GM21576 (cell line): ENCODE measurements at regions not wholly inside any gene's neighbourhood (a gene's known extent, or its start where the extent isn't known, plus 50 kb on each side); places are given as distances from the start of the nearest gene placed in this dataset.

Experiments used
- ATAC-seq: cut with Tn5 transposase; IDR thresholded peaks from one replicate; pipeline ENCODE4 v1.9.1; 2021; ENCODE audit warnings: mild to moderate bottlenecking, moderate library complexity; ENCODE audit not compliant: unreplicated experiment

DNA sequence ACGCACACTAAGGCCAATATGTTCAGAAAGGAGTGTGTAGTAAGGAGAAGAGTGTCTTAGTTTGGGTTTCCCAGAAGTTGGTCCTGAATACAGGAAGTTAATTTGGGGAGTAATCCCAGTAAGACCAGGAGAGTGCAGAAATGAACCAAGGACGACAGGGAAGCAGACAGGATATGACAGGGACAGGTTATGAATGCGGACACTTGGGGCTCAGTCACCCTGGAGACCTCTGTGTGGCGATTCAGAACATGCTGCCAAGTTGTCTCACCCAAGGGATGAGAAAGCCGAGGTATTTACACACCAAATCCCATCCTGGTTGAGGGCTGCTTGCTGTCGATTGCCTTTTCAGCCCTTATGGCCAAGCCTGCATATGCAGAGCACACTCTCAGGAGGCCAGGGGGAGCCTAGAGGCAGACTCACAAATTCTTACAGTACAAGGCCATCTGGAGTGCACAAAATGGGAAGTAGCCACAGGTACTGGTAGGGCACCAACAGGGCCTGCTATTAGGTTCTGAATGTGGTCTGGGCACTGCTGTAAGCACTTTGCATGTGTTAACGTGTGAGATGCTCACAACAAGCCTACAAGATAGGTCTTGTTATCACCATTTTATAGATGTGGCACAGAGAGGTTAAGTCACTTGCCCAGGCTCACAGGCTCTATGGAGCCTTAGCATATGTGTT is 233.1 kb upstream of the ANKRD55 start:
- no peak for ATAC-seq

DNA sequence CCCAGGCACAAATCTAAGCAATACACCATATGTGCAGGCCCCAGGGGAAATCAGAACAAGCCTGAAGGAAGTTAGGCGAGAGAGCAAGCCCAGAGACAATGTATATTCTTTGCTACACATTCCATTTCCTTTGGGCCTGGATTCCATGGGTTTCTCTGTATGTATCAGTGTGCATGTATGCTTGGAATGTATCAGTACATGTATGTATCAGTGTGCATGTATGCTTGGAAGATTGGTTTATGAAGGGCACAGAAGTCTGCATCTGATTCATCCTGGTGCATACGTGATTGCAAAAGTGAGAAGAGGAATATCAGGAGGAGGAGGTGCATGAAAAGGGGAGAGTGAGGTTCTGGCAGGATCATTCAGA is 232.6 kb upstream of the ANKRD55 start:
- no peak for ATAC-seq

DNA sequence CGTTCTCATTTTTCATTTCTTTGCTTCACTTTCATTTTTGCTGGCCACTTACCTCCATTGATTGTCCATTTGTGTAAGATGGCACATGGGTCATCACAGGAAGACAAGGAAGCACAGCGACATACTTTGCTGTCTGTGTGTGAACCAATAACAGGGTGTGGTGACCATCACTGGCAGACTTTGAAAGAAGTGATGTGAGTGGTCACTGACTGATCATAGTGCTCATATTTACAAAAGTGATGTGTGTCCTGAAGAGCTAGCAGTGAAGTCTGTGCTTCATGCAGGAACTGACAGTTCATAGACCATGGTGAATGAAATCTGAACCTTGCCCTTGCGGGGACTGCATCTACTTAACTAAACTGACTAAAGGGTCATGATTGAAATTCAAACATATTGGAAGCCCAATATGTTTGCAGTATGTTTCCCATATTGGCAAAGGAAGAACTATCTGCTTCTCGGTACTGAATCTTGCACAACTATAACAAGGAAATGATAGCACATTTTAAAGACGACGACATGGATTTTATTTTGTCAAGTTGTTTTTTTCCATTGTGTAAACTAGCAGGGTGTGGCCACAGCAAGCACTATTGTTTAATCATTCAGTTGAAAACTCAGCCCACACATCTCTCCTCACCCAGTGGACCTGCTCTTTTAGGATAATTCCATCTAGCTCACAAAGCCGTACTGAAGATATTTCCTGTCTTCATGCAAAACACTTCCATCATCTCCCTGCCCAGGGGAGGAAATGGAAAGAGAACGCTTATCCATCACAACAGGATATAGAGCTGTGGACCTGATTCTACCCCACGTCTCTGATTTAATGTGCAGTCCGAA is 232.0 kb upstream of the ANKRD55 start:
- no peak for ATAC-seq

DNA sequence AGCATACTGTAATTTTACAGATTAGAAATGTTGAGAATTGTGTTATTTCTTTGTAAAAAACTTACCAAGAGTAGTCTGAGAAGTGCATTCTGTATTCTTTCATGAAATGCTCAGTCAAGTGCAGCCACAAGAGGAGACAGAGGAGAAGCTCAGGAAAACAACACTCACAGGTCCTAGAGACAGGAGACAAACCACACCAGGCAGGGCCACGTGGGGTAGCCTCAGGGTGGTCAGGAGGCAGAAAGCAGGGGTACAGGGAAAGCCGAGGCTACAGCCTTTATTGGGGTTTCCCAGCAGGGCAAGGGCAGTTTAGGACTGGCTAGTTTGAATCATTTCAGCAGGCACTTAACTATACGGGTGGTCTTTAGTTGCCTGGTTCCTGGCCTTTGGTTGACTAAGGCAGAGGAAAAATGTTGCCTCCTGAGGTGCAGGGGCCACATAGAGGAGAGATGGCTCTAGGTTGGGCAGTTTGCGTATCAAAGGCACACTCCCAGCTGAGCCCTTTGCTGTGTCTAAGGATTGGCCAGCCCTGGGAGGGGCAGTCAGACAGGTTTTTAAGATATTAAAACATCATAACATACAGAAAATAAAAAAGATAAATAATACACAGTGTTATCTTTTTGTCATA is 230.9 kb upstream of the ANKRD55 start:
- ATAC-seq, result no peak

DNA sequence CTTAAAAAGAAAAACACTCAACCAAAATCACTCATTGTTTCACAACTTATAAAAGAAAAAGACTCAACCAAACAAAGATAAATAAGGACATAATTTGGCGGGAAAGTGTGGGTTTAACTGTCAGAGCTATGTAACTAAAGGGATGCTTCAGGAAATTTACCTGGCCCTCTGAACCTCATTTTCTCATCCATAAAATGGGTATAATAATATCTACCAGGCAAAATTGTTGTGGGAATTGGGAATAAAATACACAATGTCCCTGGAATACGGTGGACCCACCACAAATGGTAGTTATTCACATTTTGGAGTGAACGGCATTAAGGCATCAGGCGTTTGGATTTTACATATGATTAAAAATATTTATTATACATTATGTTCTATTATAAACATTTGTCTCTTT is 228.5 kb upstream of the ANKRD55 start:
- ATAC-seq, result no peak

DNA sequence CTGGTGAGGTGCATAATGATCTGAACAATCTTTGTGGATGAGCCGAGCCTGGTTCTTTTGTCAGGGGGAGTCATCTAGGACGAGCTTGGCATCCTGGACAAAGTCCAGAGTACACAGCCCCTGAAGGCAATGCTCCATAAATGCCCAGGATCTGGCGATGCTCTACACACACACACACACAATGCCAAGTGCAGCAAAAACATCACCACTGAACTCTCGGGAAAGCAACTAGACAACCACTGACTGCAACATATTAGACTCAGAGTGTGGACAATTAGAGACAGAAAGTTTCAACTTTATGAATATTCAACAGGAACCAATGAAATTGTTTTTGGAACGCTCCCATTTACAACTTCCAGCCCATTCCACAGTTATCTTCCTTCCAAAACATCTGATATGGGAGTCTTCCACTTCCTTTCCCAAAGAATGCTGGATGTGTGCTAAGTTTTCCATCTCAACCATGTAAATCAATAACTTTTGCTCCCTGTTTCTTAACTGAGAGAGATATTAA is 227.6 kb upstream of the ANKRD55 start:
- ATAC-seq, result no peak

DNA sequence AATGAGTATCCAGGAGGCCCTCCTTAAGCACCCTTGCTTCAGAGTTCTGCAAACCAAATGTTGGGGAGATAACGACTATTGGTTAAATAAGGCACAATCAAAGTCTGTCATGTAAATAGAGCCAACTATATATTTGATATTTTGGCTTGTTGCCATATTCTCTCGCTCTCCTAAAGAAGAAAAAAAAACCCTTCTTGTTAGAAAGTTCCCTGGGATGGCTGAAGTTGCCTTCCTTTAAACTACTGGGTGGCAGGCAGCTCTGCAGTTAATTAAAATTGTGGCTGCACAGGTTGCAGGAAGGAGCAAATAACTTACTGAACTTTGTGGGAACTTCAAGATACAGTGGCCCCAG is 227.0 kb upstream of the ANKRD55 start:
- ATAC-seq, result no peak

DNA sequence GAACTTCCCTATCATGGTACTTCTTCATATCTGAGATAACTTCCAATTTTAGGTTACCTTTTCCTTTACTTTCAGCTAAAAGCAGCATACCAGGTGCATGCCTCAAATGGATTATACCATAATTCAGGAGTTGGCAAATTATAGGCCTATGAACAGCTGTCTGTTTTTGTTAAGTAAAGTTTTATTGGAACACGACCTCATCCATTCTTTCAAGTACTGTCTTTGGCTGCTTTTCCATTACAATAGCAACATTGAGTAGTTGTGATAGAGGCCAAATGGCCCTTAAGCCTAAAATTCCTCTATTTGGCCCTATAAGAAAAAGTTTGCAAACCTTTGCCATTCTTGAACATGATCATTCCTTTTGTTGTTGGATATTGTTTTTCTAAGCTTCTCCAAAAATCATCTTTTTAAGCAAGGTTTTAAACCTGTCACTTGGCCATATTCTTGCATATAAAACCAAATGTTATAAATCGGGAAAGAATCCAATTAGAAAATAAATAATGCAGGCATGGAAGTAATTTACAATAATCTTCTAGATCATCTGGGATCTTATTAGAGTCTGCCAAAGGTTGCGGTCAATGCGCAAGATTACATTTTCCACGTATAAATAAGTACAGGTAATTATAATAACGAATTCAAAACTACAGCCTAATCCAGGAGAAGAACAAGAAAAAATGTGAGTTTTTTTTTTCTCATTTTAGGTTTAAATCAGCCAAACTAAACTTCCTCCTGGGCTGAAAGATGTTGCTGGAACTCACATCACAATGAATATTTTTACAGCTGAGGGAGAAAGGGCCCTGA is 226.5 kb upstream of the ANKRD55 start:
- ATAC-seq, result no peak

DNA sequence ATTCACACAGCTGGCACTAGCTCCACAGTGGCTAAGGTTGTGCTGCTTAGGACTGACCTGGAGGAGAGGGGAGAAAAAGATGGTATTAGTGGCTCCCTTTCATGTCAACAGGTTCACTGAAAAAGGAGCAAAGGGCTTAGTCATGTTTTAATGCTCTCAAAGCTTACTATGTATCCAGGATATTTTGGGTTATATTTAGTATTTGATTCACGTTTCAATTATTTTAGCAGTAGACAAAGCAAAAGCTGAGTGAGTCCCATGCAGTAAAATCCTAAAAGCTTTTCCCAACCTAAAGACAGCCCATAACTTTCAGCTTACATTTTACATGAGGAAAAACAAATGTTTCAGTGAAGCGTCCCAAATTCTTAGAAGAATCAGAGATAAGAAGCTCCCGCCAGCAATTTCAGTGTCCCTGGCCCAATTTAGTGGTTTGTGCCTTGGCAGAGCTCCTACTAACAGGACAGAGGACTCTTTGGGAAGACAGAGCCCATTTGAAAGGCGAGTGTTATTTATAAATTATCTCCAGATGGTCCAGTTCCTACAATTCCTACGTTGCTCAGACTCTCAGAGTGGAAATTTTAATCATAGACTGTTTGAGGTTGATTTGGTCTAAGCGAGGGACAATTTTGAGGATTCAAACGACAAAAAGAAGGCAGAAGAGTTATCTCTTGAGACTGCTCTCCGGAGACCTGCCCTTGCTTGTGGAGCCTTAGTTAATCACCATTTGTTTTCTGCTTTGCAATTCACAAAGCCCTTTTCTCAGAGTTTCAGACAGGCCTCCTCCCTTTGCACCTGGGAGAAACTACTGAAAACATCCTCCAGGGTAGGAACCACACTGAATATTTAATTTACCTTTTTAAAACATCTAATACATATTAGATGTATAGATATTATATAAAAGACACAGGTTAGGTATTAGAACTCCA is 225.0 kb upstream of the ANKRD55 start:
- ATAC-seq, result no peak

DNA sequence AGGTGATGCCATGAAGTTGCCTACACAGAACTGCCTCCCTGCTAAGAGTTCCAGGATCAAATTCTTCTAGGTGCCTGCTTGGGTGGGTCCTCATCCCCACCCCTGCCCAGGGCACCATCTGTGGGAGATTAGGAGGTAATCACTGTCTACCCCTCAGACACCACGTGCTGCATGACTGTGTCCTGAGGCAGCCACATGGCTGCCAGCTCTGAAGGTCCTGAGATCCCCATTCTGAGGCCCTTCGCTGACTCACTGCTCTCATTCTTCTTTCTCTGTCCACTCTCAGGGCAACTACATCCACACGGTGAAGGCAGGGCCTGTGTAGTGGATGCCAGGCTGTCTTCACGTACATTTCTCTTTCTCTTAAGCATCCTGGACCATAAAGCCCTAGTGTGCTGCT is 222.9 kb upstream of the ANKRD55 start:
- no peak for ATAC-seq

DNA sequence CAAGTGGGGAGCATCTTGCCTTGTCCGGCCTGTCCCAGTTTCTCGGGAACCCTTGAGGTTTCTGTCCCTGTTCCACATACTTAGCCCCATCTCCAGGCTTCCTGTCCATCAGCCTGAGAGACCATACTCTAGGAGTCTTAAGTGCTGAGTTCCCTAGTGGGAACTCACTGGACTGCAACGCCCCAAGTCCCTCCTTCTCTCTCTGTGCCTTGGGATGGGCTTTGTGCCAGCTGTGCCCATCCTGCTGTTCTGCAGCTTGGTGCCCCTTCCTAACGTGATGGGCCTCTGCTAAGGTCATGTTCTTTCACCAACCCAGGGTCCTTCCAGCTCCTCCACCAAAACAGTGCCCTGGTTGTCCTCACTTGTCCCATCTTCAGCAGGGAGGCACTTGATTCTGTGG is 222.3 kb upstream of the ANKRD55 start:
- ATAC-seq, result no peak

DNA sequence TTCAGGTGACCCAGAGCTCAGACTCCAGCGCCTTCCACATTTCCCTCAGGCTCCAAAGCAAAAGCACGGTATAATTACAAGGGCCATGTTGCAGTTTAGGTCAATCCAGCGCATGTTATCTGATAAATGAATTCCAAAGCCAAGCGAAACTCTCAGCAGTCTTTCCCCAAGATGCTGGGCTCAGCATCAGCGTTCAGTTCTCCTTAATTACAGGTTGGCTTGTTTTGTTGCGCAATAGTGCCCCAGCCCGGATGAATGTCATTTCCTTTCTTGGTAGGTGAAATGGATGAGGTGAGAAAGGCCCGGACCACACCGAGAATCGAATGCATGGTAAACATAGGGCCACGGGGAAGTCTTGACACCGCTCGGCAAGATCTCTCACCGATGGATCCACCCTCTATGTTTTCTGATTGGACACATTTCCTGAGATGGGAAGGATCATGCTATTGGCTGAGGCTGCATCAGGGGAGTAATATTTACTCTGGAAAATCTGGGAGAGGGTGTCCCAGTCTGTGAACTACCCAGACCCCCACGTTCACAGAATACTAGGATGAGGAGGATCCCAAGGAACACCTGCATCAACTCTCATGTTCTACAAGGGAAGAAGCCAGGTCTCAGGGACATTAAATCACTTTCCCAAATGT is 221.2 kb upstream of the ANKRD55 start:
- no peak for ATAC-seq

DNA sequence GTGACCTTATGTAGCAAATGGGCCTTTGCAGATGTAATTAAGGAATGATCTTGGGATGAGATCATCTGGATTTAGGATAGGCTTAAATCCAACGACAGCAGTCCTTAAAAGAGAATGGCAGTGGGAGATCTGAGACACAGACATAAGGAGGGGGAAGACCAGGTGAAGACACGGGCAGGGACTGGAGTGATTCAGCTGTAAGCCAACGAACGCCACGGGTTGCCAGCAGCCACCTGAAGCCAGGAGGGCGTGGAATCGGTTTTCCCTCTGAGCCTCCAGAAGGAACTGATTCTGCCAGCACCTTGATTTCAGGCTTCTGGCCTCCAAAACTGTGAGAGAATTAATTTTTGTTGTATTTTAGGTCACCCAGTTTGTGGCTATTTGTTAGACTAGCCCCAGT is 218.6 kb upstream of the ANKRD55 start:
- ATAC-seq, result no peak

DNA sequence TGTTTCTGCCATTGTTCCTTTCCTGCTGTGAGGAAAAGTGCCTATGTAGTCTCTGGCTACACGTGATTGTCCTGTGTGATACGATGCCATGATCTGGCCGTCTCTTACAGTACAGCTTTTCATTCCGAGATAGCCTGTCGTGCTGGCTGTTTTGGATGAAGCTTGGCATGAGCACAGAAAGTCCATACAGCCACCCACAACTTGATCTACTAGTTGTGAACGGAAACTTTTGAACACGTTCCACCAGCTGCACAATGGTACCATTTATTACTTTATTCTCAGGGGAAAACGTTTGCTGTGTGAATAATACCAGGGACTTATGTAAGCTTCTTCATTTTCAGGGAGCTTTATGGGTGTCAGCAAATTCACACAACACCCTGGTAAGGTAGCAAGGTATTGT is 217.6 kb upstream of the ANKRD55 start:
- no peak for ATAC-seq

DNA sequence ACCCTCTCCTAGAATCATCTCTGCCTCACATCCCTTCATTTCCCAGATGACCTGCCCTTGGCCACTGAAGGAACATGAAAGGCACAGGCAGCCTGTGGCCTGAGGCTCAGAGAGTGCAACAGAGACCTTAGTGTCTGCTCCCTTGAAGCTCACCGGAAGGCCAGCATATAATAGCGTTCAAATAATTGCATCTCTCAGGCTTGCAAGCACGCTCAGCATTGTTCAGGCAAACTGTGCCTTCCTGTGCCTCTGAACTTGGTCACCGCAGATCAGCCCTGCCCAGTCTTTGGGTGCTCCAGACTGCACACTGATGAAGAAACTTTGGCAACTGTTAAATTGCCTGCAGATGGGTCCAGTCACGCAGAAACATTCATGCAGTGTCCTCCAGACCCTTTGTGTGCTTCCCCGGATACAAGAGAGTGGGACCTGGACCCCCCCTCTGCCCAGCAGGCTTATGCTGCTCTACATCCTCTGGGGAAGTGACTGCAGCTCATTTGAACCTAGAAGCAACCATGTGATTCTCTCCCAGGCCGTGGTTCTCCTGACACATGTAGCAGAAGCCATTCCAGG is 216.0 kb upstream of the ANKRD55 start:
- ATAC-seq, result no peak

DNA sequence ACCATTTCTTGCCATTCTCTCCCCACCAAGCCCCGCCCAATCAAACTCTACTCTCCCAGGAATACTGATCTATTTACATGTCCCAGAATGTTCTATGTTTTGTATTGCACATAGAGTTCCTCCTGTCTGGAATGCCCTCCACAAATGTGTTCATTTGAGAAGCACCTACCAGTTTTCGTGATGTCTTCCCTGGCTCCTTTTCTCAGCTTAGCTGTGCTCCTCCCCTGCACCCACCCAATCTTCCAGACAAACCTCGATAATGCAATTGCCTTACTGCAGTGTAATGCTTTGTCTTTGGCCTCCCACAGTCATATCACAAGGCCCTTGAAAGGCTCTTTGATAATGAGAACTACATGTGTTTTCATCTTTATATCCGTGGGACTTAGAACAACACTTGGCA is 214.5 kb upstream of the ANKRD55 start:
- no peak for ATAC-seq

DNA sequence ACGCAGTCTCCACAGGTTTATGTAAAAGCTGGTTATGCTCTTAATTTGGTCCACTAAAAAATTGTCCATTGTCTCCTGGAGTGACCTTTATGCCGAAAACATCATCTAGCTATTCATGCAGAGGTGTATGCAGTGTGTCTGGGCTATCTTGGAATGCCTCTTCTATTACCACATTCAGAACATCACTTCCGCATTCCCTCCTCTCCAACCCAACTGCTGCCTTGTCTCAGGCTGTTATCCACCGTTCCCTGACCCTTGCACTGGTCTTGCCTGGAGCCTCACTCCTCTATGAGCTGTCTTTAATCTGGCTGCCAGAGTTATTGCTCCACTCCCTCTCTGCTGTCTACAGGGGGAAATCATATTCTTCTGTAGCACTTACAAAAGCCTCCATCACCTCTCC is 214.1 kb upstream of the ANKRD55 start:
- no peak for ATAC-seq

DNA sequence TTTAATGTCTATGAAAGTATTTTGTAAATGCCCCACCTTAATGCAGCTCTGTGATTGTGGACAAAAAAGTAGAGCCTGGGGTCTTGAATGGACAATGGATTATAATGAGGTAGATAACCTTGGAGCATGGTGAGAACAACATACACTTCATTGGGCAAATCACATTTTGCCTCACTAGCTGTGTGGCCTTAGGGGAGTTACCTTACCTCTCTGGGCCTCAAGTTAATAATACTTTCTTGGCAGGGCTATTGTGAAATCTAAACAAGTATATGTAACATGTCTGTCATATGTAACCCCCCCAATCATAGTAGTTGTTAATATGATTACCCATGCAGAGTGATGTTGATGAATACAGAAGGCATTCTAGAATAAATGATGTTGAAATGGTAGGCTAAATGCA is 213.6 kb upstream of the ANKRD55 start:
- no peak for ATAC-seq

DNA sequence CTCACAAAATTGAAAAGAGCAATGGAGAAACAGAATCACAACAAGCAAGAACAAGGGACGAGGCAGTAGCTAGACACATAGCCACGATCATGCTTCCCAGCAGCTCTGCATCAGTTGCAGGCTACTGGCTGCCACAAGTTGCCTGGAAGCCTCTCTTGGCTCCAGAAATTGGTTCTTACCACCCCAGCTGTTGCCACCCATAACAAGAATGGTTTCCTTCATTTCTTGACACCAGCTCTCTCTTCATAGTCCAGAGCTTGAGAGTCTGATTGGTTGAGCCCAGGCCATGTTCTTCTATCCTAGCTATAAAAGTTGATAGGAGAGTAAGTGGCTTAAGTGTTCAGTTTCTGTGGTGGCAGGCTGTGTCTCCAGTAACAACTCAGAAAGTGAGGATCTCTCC is 210.7 kb upstream of the ANKRD55 start:
- no peak for ATAC-seq
